ENCODE measurements at regions not wholly inside any gene's neighbourhood (a gene's known extent, or its start where the extent isn't known, plus 50 kb on each side); places are given as distances from the start of the nearest gene placed in this dataset.
"Not testable (repeated sequence)": the region's sequence is repeated elsewhere in the genome, so short reads cannot be mapped to it uniquely, and the experiment has no call there.

- H3K27ac Mint-ChIP-seq; H3K9me3 Mint-ChIP-seq; intact Hi-C loops (cut with micrococcal nuclease); H3K36me3 Mint-ChIP-seq (ENCODE audit: low read depth); H3K27me3 Mint-ChIP-seq (ENCODE audit: insufficient read depth); H3K4me1 Mint-ChIP-seq (ENCODE audit: low read depth); H3K4me3 Mint-ChIP-seq; DNase-seq (ENCODE audit: low spot score): not testable (repeated sequence)
Measured at GRCh38 chr2:150194816-150195215, 292.7 kb downstream of the RND3 start.

- no peak for DNase-seq (ENCODE audit: low spot score)
- Mint-ChIP-seq H3K9me3 (no peaks in the 10 kb centered on the region), H3K36me3 (ENCODE audit: low read depth) (no peaks in the 10 kb centered on the region), H3K4me3 (no peak overlapping the region), H3K4me1 (ENCODE audit: low read depth) (no peaks in the 10 kb centered on the region), H3K27me3 (ENCODE audit: insufficient read depth) (no peaks in the 10 kb centered on the region), H3K27ac (no peak overlapping the region)
- intact Hi-C loops (cut with micrococcal nuclease): no loop called here
Measured at GRCh38 chr2:150192701-150193100, 294.8 kb downstream of the RND3 start.

GRCh38 chr2:150191349-150191748, 296.1 kb downstream of the RND3 start:
- Mint-ChIP-seq H3K4me3 (no peak overlapping the region), H3K27me3 (ENCODE audit: insufficient read depth) (no peaks in the 10 kb centered on the region), H3K27ac (no peak overlapping the region), H3K9me3 (no peaks in the 10 kb centered on the region), H3K36me3 (ENCODE audit: low read depth) (no peaks in the 10 kb centered on the region), H3K4me1 (ENCODE audit: low read depth) (no peaks in the 10 kb centered on the region)
- no peak for DNase-seq (ENCODE audit: low spot score)
- intact Hi-C loops (cut with micrococcal nuclease): no loop called here

DNA sequence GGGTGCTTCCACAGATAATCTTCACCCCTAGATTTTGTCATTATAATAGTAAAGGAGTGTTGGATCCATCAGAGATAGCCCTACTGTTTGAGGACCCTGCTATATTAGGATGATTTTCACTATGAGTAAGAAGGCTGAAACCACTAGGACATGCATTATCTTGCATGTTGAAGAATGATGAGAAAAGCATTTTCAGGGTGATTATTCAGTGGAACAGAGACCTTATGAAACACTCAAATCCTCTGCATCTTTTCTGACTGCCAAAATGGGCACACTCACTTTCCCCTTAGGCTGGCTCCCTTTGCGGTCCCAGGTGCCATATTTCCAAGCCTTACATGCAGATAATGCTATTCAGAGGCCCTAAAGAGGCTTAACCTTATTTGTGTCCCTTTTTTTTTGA, 296.9 kb downstream of the RND3 start:
- Mint-ChIP-seq H3K36me3 (ENCODE audit: low read depth) (no peaks in the 10 kb centered on the region), H3K27ac (no peak overlapping the region), H3K27me3 (ENCODE audit: insufficient read depth) (no peaks in the 10 kb centered on the region), H3K4me3 (no peak overlapping the region), H3K4me1 (ENCODE audit: low read depth) (no peaks in the 10 kb centered on the region), H3K9me3 (no peaks in the 10 kb centered on the region)
- DNase-seq (ENCODE audit: low spot score): no peak
- intact Hi-C loops (cut with micrococcal nuclease): no loop called here

- H3K4me3 Mint-ChIP-seq: no peak overlapping the region
- no peaks in the 10 kb centered on the region for H3K27me3 Mint-ChIP-seq (ENCODE audit: insufficient read depth)
- no peak for DNase-seq (ENCODE audit: low spot score)
- no peaks in the 10 kb centered on the region for H3K36me3 Mint-ChIP-seq (ENCODE audit: low read depth)
- intact Hi-C loops (cut with micrococcal nuclease): no loop called here
- no peak overlapping the region for H3K27ac Mint-ChIP-seq
- no peaks in the 10 kb centered on the region for H3K9me3 Mint-ChIP-seq
- no peaks in the 10 kb centered on the region for H3K4me1 Mint-ChIP-seq (ENCODE audit: low read depth)
Measured at GRCh38 chr2:150188800-150189199, 298.7 kb downstream of the RND3 start.

GRCh38 chr2:150188177-150188576, 299.3 kb downstream of the RND3 start:
- no peaks in the 10 kb centered on the region for H3K36me3 Mint-ChIP-seq (ENCODE audit: low read depth)
- H3K27ac Mint-ChIP-seq: no peak overlapping the region
- intact Hi-C loops (cut with micrococcal nuclease): no loop called here
- H3K9me3 Mint-ChIP-seq: no peaks in the 10 kb centered on the region
- DNase-seq (ENCODE audit: low spot score): no peak
- no peaks in the 10 kb centered on the region for H3K27me3 Mint-ChIP-seq (ENCODE audit: insufficient read depth)
- no peaks in the 10 kb centered on the region for H3K4me1 Mint-ChIP-seq (ENCODE audit: low read depth)
- no peak overlapping the region for H3K4me3 Mint-ChIP-seq

GRCh38 chr2:150182566-150183235, 304.8 kb downstream of the RND3 start:
- intact Hi-C loops (cut with micrococcal nuclease): no loop called here
- no peak overlapping the region for H3K27ac Mint-ChIP-seq
- no peaks in the 10 kb centered on the region for H3K36me3 Mint-ChIP-seq (ENCODE audit: low read depth)
- no peaks in the 10 kb centered on the region for H3K27me3 Mint-ChIP-seq (ENCODE audit: insufficient read depth)
- no peaks in the 10 kb centered on the region for H3K4me1 Mint-ChIP-seq (ENCODE audit: low read depth)
- no peaks in the 10 kb centered on the region for H3K9me3 Mint-ChIP-seq
- no peak overlapping the region for H3K4me3 Mint-ChIP-seq
- no peak for DNase-seq (ENCODE audit: low spot score)

GRCh38 chr2:150178591-150178990, 308.9 kb downstream of the RND3 start:
- H3K27ac Mint-ChIP-seq: no peak overlapping the region

GRCh38 chr2:150174971-150175421, 312.5 kb downstream of the RND3 start:
- Mint-ChIP-seq H3K27me3 (ENCODE audit: insufficient read depth) (no peaks in the 10 kb centered on the region), H3K4me1 (ENCODE audit: low read depth) (no peaks in the 10 kb centered on the region), H3K27ac (no peak overlapping the region), H3K9me3 (no peaks in the 10 kb centered on the region), H3K4me3 (no peak overlapping the region), H3K36me3 (ENCODE audit: low read depth) (no peaks in the 10 kb centered on the region)
- intact Hi-C loops (cut with micrococcal nuclease): no loop called here
- no peak for DNase-seq (ENCODE audit: low spot score)

More at GRCh38 chr2:150178591-150178990, 308.9 kb downstream of the RND3 start:
- Mint-ChIP-seq H3K27me3 (ENCODE audit: insufficient read depth) (no peaks in the 10 kb centered on the region), H3K9me3 (no peaks in the 10 kb centered on the region), H3K4me3 (no peak overlapping the region), H3K4me1 (ENCODE audit: low read depth) (no peaks in the 10 kb centered on the region), H3K36me3 (ENCODE audit: low read depth) (no peaks in the 10 kb centered on the region)
- intact Hi-C loops (cut with micrococcal nuclease): no loop called here
- DNase-seq (ENCODE audit: low spot score): no peak

DNA sequence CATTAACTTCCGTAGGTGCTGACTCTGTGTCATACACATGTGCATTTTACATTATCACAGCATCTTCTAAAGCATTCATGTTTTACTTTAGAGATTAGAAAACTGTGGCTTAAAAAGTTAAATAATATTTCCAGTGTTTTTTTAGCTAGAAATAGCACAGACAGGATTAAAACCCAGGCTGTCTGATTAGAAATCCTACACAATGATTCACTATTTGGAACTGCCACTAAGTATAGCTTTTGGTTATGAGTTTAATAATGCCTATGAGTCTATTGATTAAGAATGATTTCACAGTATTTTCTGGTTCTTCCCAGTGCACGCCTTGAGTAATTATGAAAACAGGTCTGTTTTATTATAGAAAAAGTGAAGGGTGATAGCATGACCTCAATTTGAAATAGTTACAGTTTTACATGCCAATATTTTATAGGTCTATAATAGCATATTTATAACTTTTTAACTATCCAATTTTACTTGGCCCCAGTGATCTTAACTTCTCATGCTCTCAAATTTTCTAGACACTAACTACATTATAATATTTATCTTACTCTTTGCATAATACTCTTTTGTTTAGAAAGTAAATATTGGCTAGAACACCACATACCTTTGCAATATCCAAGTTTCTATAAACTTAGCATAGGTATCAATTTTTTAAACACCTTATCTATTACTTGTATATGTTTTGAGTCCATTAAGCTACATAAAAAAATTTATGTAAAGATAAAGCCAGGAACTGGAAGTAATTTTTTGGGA, 313.2 kb downstream of the RND3 start:
- intact Hi-C loops (cut with micrococcal nuclease): no loop called here
- no peak overlapping the region for H3K4me3 Mint-ChIP-seq
- no peaks in the 10 kb centered on the region for H3K27me3 Mint-ChIP-seq (ENCODE audit: insufficient read depth)
- no peaks in the 10 kb centered on the region for H3K36me3 Mint-ChIP-seq (ENCODE audit: low read depth)
- H3K9me3 Mint-ChIP-seq: no peaks in the 10 kb centered on the region
- no peak for DNase-seq (ENCODE audit: low spot score)
- H3K4me1 Mint-ChIP-seq (ENCODE audit: low read depth): no peaks in the 10 kb centered on the region
- H3K27ac Mint-ChIP-seq: no peak overlapping the region

GRCh38 chr2:150171065-150171548, 316.4 kb downstream of the RND3 start:
- H3K36me3 Mint-ChIP-seq (ENCODE audit: low read depth): no peaks in the 10 kb centered on the region
- intact Hi-C loops (cut with micrococcal nuclease): no loop called here
- DNase-seq (ENCODE audit: low spot score): no peak
- no peak overlapping the region for H3K4me3 Mint-ChIP-seq
- no peaks in the 10 kb centered on the region for H3K27me3 Mint-ChIP-seq (ENCODE audit: insufficient read depth)
- H3K9me3 Mint-ChIP-seq: no peaks in the 10 kb centered on the region
- no peak overlapping the region for H3K27ac Mint-ChIP-seq
- H3K4me1 Mint-ChIP-seq (ENCODE audit: low read depth): no peaks in the 10 kb centered on the region

- intact Hi-C loops (cut with micrococcal nuclease): no loop called here
- no peaks in the 10 kb centered on the region for H3K4me1 Mint-ChIP-seq (ENCODE audit: low read depth)
Measured at GRCh38 chr2:150169237-150169629, 318.2 kb downstream of the RND3 start.

GRCh38 chr2:150168595-150169236, 318.8 kb downstream of the RND3 start:
- no peaks in the 10 kb centered on the region for H3K36me3 Mint-ChIP-seq (ENCODE audit: low read depth)
- intact Hi-C loops (cut with micrococcal nuclease): no loop called here
- H3K4me3 Mint-ChIP-seq: no peak overlapping the region
- no peaks in the 10 kb centered on the region for H3K4me1 Mint-ChIP-seq (ENCODE audit: low read depth)
- no peaks in the 10 kb centered on the region for H3K27me3 Mint-ChIP-seq (ENCODE audit: insufficient read depth)
- no peak overlapping the region for H3K27ac Mint-ChIP-seq
- no peak for DNase-seq (ENCODE audit: low spot score)
- H3K9me3 Mint-ChIP-seq: no peaks in the 10 kb centered on the region

More at GRCh38 chr2:150169237-150169629, 318.2 kb downstream of the RND3 start:
- H3K4me3 Mint-ChIP-seq: no peak overlapping the region
- no peaks in the 10 kb centered on the region for H3K9me3 Mint-ChIP-seq
- H3K27me3 Mint-ChIP-seq (ENCODE audit: insufficient read depth): no peaks in the 10 kb centered on the region
- no peaks in the 10 kb centered on the region for H3K36me3 Mint-ChIP-seq (ENCODE audit: low read depth)
- H3K27ac Mint-ChIP-seq: no peak overlapping the region
- no peak for DNase-seq (ENCODE audit: low spot score)

Measured in activated T-helper 1 cell treated with anti-CD3 and anti-CD28 coated beads, Interleukin-12 subunit alpha, Interleukin-12 subunit beta, Interleukin-2, Interleukin-4 antibody, amounts not matched to agents 30 ng/mL and 10 ng/mL and 1 ng/mL, durations not matched to agents 14 hours and 24 hours and 36 hours (primary cell).